Stimulated activated CD8-positive, alpha-beta memory T cell treated with anti-CD3 and anti-CD28 coated beads, Interleukin-12 subunit alpha, Interleukin-12 subunit beta, amount 100 ng/mL, for 24 hours (primary cell): ENCODE measurements at regions not wholly inside any gene's neighbourhood (a gene's known extent, or its start where the extent isn't known, plus 50 kb on each side); places are given as distances from the start of the nearest gene placed in this dataset.

Source experiments
- DNase-seq: peaks from one replicate; pipeline ENCODE4 v3.0.0-alpha.2; 2020; ENCODE audit errors: extremely low read depth

DNA sequence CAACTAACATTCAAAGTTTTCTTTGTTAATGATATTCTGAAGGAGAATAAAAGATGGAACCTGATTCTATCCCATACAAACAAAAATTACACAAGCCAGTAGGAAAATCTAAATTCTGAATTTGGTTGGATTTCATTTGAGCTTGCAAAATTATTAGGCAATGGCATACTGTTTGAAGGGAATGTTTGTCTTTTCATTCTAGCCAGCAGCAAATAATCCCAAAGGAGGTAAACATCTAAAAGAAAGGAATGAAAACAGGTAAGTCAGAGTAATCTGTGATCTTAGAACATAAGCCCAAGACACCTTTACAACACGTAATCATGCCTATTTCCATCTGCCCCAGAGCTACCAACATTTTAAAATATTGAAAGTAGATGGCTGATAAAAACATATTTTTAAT is 482.1 kb upstream of the CITED2 start:
- no peak for DNase-seq

- DNase-seq = no peak
Measured at GRCh38 chr6:139855671-139856311, 481.3 kb upstream of the CITED2 start.

GRCh38 chr6:139853302-139853992 is 479.0 kb upstream of the CITED2 start:
- no peak for DNase-seq

DNA sequence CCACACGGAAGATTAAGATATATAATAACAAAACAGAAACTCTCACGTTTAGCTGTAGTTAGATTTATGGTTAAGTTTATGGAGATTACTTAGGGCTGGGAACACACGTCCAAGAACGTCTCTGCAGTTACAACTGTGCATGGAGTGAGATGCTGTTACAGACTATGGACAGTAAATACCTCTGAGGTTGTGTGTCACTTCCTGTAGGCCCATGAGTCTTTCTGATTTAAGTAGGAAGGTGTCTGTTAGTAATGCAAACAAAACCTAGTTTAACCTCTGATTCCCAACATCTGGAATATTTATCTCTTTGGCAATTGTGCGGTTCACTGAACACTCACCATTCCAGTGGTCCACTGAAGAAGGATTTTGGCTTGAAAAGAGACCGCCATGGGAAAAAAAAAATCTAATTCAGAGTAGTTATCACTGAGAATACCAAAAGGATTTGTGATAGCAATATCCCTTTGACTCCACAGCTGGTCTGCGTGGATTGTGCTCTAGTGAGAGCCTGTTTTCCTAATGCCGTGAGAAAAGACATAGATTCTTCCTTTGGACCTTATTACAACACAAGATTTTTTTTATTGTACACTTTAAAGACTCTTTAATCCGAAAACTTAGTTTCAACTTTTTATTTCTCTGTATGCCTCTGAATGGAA is 478.2 kb upstream of the CITED2 start:
- DNase-seq = no peak

- DNase-seq = no peak
Measured at GRCh38 chr6:139852067-139852466, 477.6 kb upstream of the CITED2 start.

DNA sequence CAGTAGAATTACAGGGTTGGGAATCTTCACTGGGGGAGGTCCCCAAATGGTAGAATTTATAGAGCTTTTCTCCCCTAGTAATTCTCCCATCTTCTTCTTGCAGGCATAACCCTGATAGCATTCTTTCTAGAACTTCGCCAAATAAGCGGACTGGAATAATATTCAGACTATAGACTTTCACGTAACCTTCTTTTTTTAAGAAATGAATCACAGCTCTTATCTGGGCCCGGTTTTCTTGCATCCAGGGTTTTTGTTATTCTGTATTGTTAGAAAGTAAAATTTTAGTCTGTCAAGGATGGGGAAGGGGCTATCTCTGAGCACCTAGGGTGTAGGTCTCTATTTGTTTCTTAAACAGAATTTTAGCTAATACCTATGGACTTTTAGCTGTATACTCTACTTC is 476.8 kb upstream of the CITED2 start:
- no peak for DNase-seq

DNA sequence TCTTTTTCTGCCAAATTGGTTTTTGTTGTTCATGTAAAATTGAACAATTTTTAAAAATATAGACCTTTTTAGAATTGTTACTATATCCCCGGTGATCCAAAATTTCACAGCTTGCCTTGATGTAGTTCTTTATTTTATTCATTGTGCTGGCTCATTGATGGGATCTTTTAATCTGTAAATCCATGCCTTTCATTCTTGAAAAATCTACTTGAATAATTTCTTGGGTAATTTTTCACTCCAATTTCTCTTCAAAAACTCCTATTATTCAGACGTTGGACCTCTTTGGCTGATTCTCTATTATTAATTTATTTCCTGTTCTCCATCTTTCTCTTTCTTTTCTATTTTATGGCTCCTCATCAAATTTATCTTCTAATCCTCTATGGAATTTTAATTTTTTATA is 476.1 kb upstream of the CITED2 start:
- no peak for DNase-seq

GRCh38 chr6:139847457-139847813 is 473.0 kb upstream of the CITED2 start:
- no peak for DNase-seq

GRCh38 chr6:139846538-139847456 is 472.3 kb upstream of the CITED2 start:
- DNase-seq = no peak

GRCh38 chr6:139844907-139845306 is 470.5 kb upstream of the CITED2 start:
- DNase-seq = no peak

GRCh38 chr6:139841794-139842215 is 467.4 kb upstream of the CITED2 start:
- DNase-seq = no peak

- no peak for DNase-seq
Measured at GRCh38 chr6:139839506-139840156, 465.2 kb upstream of the CITED2 start.

DNA sequence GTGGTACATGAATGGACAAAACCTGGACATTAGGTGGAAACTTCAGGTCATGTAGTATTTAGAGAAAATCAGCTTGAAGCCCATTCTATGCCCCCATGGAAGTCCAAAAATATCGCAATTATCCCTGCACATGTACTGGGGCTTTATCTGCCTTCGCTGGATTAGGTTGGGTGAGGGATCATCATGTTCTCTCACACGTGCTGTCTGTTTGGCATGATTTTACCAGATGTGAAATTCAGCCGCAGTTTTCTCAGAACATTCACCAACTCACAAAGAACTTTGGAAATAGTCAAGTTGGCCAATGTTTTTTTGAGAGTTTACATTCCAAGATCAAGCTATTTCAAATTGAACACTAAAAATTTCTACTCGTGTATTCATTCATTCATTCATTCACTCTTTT is 459.8 kb upstream of the CITED2 start:
- no peak for DNase-seq

DNA sequence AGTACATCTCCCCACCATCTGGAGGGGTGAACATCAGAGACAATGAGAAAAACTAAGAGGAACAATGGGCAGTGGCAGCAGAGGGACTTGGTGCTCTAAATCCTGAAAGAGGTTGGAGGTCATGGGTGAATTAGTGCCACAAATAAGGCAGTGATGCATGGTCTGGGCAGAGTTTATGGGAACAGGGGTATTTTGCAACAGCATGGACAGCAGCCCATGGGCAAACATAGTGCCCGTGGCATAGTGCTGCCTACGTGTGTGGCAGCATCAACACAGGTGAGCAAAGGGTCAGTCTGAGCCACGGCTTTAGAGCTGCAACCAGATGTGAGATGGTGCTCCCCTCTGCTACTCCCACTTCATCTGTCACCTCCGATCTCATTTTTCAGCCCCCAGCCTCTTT is 459.1 kb upstream of the CITED2 start:
- DNase-seq = no peak

DNA sequence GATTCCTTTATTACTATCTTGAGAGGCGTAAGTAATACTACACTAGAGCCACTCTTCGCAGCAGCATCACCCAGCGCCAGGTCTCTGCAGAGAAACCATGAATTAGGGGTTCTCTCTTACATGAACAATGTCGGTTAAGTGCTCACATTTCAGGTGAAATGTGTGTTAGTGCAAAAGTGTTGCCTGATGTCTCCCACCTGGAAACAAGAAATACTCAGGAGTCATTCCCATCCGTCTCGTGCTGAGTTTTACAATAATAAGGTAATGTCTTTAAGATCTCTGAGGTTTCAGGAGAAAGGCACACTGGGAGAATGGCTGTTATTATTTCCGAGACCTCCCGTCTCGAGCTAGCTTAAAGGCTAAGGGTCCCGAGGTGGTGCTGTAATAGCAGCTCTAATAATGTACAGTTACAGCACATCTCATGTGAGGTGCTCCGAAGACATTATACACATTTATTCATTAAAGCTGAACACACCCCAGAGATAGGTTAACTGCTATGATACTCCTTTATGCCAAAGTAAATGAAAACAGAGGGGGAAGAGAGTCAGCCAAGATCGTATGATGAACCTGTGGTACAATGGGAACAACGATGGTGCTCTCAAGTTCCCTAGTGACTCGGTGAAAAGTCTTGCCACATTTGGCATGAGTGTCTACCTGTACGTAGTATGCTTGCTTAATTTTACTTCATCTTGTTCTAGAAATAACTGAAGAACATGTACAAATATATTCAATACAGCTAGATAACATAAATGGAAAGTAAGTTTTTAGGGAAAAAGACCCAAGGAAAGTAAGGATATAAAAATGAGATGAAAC is 458.3 kb upstream of the CITED2 start:
- no peak for DNase-seq

DNA sequence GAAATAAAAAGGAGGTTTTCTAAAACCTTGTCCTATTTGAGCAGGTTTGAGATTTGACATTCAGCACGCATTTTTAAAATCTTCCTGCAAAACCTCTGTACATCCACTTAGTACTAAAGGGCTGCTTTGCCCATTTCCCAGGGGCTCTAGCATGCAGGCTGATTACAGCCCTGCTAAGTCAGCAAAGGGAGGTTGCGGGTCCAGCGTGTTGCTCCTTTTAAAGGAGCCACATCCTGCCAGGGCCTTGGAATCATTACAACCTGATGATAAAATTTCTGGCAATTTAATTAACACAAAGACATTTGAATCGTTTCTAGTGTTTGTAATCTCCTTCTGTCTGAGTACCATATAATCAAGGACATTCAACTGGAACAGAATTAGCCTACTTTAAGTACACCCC is 455.1 kb upstream of the CITED2 start:
- DNase-seq = no peak

DNA sequence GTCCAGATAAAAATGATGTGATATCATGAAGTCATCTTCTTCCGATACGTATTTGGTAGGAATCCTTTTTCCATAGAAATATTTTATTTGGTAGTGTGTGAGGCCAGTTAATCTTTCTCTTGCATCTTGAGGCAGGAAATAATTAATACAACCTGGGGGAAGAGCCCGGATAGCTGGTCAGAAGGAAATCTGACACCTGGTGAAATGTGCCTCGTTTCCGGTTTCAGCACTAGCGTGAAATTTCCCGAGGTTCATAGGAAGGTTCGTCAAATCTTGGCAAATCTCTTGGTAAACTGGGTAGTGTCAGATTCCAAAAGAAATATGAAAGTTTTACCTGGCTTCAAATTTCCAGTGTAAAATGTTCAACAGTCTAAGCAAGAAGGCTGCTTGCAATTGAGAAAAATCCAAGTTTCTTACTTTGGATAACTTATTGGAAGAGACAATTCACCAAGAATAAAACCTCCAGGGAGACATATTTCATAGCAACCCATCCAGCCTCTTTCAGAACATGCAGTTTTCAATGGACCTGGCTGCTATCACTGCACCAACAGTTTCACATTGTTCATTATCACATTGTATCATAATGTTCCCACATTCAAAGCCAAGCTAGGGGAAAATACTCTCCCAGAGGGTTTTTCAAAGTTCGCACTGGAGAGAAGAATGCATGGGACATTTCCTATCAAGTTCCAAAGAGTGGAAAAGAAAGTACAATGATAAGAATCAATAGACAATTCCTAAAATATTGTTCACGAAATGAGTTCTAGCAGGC is 454.5 kb upstream of the CITED2 start:
- no peak for DNase-seq

DNA sequence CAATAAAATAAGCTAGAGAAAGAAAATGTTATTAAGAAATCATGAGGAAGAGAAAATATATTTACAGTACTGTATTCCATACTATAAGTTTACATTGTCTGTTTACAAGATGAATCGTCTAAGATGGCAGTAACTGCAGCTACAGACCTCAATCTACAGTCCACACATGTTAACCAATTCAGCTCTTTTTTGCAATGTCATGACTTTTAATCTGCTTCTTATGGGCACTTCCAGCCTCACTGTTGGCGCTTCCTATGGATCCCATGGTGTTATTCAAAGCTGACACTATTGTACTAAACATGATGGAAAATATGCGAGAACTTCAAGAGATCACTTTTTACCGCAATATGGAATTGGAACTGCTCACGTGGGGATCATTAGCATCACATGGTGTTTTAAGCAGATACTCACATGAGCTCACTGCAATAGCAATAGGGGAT is 451.5 kb upstream of the CITED2 start:
- no peak for DNase-seq

DNA sequence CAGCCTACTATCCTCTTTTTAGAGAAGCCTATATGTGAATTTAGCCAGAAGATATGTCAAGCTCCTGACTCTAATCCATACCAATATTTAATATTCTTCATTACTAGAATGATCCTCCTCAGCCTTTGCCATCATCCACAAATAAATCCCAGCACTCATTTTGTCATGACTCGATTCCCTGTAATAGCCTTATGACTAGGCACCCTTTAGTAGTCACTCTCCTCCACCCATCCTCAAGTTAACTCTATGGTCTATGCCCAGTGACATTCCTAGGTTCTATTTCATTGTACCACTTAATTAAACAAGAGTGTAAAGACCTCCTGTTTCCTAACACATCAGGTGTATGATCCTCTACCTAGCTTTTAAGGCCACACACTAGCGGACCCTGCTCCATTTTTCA is 450.4 kb upstream of the CITED2 start:
- DNase-seq = no peak

GRCh38 chr6:139823808-139824126 is 449.3 kb upstream of the CITED2 start:
- DNase-seq = no peak
